ENCODE measurements at regions not wholly inside any gene's neighbourhood (a gene's known extent, or its start where the extent isn't known, plus 50 kb on each side); places are given as distances from the start of the nearest gene placed in this dataset.
"Not testable (repeated sequence)": the region's sequence is repeated elsewhere in the genome, so short reads cannot be mapped to it uniquely, and the experiment has no call there.

GRCh38 chr4:33931026-33931425 lies 2313.3 kb downstream of the ARAP2 start:
- no peak for DNase-seq

- DNase-seq, result no peak
These were observed 2304.0 kb downstream of the ARAP2 start for GRCh38 chr4:33940281-33940680.

GRCh38 chr4:33941854-33942253 lies 2302.5 kb downstream of the ARAP2 start:
- no peak for DNase-seq

GRCh38 chr4:33948921-33949320 lies 2295.4 kb downstream of the ARAP2 start:
- DNase-seq, result no peak

- DNase-seq, result not testable (repeated sequence)
These were observed 2290.5 kb downstream of the ARAP2 start for GRCh38 chr4:33953848-33954247.

- DNase-seq, result no peak
These were observed 2289.6 kb downstream of the ARAP2 start for GRCh38 chr4:33954759-33955158.

GRCh38 chr4:33959519-33959918 lies 2284.8 kb downstream of the ARAP2 start:
- DNase-seq, result no peak

- no peak for DNase-seq
These were observed 2282.6 kb downstream of the ARAP2 start for GRCh38 chr4:33961761-33962160.

GRCh38 chr4:33966808-33967207 lies 2277.5 kb downstream of the ARAP2 start:
- DNase-seq, result no peak

- no peak for DNase-seq
These were observed 2270.0 kb downstream of the ARAP2 start for GRCh38 chr4:33974270-33974669.

GRCh38 chr4:33975995-33976394 lies 2268.3 kb downstream of the ARAP2 start:
- no peak for DNase-seq

GRCh38 chr4:33979781-33980180 lies 2264.5 kb downstream of the ARAP2 start:
- DNase-seq, result not testable (repeated sequence)

GRCh38 chr4:33980361-33980760 lies 2264.0 kb downstream of the ARAP2 start:
- no peak for DNase-seq

- DNase-seq, result no peak
These were observed 2254.4 kb downstream of the ARAP2 start for GRCh38 chr4:33989820-33990443.

- no peak for DNase-seq
These were observed 2248.1 kb downstream of the ARAP2 start for GRCh38 chr4:33996075-33996718.

- no peak for DNase-seq
These were observed 2246.0 kb downstream of the ARAP2 start for GRCh38 chr4:33998291-33998690.

GRCh38 chr4:34000356-34000755 lies 2244.0 kb downstream of the ARAP2 start:
- no peak for DNase-seq

- DNase-seq, result not testable (repeated sequence)
These were observed 2237.8 kb downstream of the ARAP2 start for GRCh38 chr4:34006540-34006939.

- no peak for DNase-seq
These were observed 2234.4 kb downstream of the ARAP2 start for GRCh38 chr4:34009951-34010350.

- DNase-seq, result no peak
These were observed 2233.4 kb downstream of the ARAP2 start for GRCh38 chr4:34010751-34011519.

- no peak for DNase-seq
These were observed 2209.1 kb downstream of the ARAP2 start for GRCh38 chr4:34035225-34035624.

- no peak for DNase-seq
These were observed 2207.0 kb downstream of the ARAP2 start for GRCh38 chr4:34037280-34037679.

GRCh38 chr4:34039766-34040165 lies 2204.5 kb downstream of the ARAP2 start:
- DNase-seq, result no peak

- no peak for DNase-seq
These were observed 2201.2 kb downstream of the ARAP2 start for GRCh38 chr4:34043131-34043530.

All from activated CD4-positive, CD25-positive, alpha-beta regulatory T cell (primary cell).